ENCODE measurements at regions not wholly inside any gene's neighbourhood (a gene's known extent, or its start where the extent isn't known, plus 50 kb on each side); places are given as distances from the start of the nearest gene placed in this dataset.

- TF ChIP-seq, protein P1, sequence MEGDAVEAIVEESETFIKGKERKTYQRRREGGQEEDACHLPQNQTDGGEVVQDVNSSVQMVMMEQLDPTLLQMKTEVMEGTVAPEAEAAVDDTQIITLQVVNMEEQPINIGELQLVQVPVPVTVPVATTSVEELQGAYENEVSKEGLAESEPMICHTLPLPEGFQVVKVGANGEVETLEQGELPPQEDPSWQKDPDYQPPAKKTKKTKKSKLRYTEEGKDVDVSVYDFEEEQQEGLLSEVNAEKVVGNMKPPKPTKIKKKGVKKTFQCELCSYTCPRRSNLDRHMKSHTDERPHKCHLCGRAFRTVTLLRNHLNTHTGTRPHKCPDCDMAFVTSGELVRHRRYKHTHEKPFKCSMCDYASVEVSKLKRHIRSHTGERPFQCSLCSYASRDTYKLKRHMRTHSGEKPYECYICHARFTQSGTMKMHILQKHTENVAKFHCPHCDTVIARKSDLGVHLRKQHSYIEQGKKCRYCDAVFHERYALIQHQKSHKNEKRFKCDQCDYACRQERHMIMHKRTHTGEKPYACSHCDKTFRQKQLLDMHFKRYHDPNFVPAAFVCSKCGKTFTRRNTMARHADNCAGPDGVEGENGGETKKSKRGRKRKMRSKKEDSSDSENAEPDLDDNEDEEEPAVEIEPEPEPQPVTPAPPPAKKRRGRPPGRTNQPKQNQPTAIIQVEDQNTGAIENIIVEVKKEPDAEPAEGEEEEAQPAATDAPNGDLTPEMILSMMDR (IDR thresholded peaks at IDR 0.05 in 2 of 3, conservative IDR thresholded peaks at IDR 0.05 in 1 of 3; ENCODE audit: borderline replicate concordance in 1 of 3, insufficient read depth in 1 of 3, low read depth in 2 of 3, low read length in 2 of 3): no peak
- no peak for TF ChIP-seq JUND (IDR thresholded peaks at IDR 0.05)
These were observed 55.3 kb downstream of the C7orf25 start for GRCh38 chr7:42856605-42856987.
